Keratinocyte (primary cell): ENCODE measurements at regions not wholly inside any gene's neighbourhood (a gene's known extent, or its start where the extent isn't known, plus 50 kb on each side); places are given as distances from the start of the nearest gene placed in this dataset.

Experiments
- EZH2 ChIP-seq: IDR thresholded peaks from one replicate; pipeline ENCODE4 v1.6.1; 2012; ENCODE audit warnings: inconsistent platforms, mild to moderate bottlenecking, low read length, moderate library complexity
- TF ChIP-seq, protein P1 (sequence below), 3 experiments: IDR thresholded peaks in 1 of 3; conservative IDR thresholded peaks in 1 of 3; optimal IDR thresholded peaks in 1 of 3; 2 replicates in 2 of 3; 3 replicates in 1 of 3; pipeline versions ENCODE3 to v1.5.1; 2011; ENCODE audit warnings: low read length in 3 of 3, mild to moderate bottlenecking in 3 of 3, moderate library complexity in 2 of 3, control low read depth in 1 of 3, inconsistent platforms in 1 of 3; ENCODE audit not compliant: insufficient read depth in 2 of 3; ENCODE audit errors: extremely low read depth in 1 of 3

GRCh38 chr9:13026956-13027355 lies 252.1 kb downstream of the LURAP1L start:
- TF ChIP-seq, protein P1, sequence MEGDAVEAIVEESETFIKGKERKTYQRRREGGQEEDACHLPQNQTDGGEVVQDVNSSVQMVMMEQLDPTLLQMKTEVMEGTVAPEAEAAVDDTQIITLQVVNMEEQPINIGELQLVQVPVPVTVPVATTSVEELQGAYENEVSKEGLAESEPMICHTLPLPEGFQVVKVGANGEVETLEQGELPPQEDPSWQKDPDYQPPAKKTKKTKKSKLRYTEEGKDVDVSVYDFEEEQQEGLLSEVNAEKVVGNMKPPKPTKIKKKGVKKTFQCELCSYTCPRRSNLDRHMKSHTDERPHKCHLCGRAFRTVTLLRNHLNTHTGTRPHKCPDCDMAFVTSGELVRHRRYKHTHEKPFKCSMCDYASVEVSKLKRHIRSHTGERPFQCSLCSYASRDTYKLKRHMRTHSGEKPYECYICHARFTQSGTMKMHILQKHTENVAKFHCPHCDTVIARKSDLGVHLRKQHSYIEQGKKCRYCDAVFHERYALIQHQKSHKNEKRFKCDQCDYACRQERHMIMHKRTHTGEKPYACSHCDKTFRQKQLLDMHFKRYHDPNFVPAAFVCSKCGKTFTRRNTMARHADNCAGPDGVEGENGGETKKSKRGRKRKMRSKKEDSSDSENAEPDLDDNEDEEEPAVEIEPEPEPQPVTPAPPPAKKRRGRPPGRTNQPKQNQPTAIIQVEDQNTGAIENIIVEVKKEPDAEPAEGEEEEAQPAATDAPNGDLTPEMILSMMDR (optimal IDR thresholded peaks at IDR 0.05 in 1 of 3, IDR thresholded peaks at IDR 0.05 in 1 of 3, conservative IDR thresholded peaks at IDR 0.05 in 1 of 3; ENCODE audit: extremely low read depth in 1 of 3, insufficient read depth in 2 of 3, low read length in 3 of 3): no peak
- no peak for TF ChIP-seq EZH2
